ENCODE measurements at regions not wholly inside any gene's neighbourhood (a gene's known extent, or its start where the extent isn't known, plus 50 kb on each side); places are given as distances from the start of the nearest gene placed in this dataset.

GRCh38 chr20:57831993-57832585 is 122.3 kb upstream of the PMEPA1 start:
- H3K27me3 Mint-ChIP-seq (ENCODE audit: low read depth), result no peaks in the 10 kb centered on the region
- TF ChIP-seq, protein P1, sequence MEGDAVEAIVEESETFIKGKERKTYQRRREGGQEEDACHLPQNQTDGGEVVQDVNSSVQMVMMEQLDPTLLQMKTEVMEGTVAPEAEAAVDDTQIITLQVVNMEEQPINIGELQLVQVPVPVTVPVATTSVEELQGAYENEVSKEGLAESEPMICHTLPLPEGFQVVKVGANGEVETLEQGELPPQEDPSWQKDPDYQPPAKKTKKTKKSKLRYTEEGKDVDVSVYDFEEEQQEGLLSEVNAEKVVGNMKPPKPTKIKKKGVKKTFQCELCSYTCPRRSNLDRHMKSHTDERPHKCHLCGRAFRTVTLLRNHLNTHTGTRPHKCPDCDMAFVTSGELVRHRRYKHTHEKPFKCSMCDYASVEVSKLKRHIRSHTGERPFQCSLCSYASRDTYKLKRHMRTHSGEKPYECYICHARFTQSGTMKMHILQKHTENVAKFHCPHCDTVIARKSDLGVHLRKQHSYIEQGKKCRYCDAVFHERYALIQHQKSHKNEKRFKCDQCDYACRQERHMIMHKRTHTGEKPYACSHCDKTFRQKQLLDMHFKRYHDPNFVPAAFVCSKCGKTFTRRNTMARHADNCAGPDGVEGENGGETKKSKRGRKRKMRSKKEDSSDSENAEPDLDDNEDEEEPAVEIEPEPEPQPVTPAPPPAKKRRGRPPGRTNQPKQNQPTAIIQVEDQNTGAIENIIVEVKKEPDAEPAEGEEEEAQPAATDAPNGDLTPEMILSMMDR (IDR thresholded peaks at IDR 0.05), result no peak
- no peak for DNase-seq (ENCODE audit: low spot score)

GRCh38 chr20:57831326-57831992 is 121.6 kb upstream of the PMEPA1 start:
- Mint-ChIP-seq H3K27me3 (ENCODE audit: low read depth) (no peaks in the 10 kb centered on the region), H3K4me1 (ENCODE audit: low read depth) (peaks cover 11% of the 10 kb centered on the region), H3K27ac (ENCODE audit: unreplicated experiment) (peak overlapping the region; percentile 47), H3K4me3 (ENCODE audit: unreplicated experiment) (no peak overlapping the region), H3K36me3 (ENCODE audit: low read depth) (no peaks in the 10 kb centered on the region), H3K9me3 (ENCODE audit: low read depth) (no peaks in the 10 kb centered on the region)
- no peak for DNase-seq (ENCODE audit: low spot score)
- TF ChIP-seq, protein P1 (IDR thresholded peaks at IDR 0.05), result no peak

More at GRCh38 chr20:57831993-57832585, 122.3 kb upstream of the PMEPA1 start:
- no peak overlapping the region for H3K4me3 Mint-ChIP-seq (ENCODE audit: unreplicated experiment)
- no peak overlapping the region for H3K27ac Mint-ChIP-seq (ENCODE audit: unreplicated experiment)
- no peaks in the 10 kb centered on the region for H3K9me3 Mint-ChIP-seq (ENCODE audit: low read depth)
- H3K4me1 Mint-ChIP-seq (ENCODE audit: low read depth), result peaks cover 11% of the 10 kb centered on the region
- no peaks in the 10 kb centered on the region for H3K36me3 Mint-ChIP-seq (ENCODE audit: low read depth)

DNA sequence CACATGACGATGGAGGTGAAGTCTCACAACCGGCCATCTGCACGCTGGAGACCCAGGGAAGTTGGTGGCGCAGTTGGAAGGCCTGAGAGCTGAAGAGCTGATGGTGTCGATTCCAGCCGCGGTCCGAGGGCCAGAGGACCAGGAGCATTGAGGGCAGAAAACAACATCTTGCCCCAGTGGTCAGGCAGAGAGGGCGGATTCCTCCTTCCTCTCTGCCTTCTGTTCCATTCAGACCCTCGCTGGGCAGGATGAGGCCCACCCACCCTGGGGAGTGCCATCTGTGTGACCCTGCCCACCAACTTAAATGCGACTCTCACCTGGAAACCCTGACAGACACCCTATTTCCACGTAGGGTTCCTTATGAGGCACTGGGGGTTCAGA is 120.7 kb upstream of the PMEPA1 start:
- no peak overlapping the region for H3K27ac Mint-ChIP-seq (ENCODE audit: unreplicated experiment)
- H3K9me3 Mint-ChIP-seq (ENCODE audit: low read depth), result no peaks in the 10 kb centered on the region
- DNase-seq (ENCODE audit: low spot score), result no peak
- TF ChIP-seq, protein P1 (IDR thresholded peaks at IDR 0.05), result no peak
- H3K4me3 Mint-ChIP-seq (ENCODE audit: unreplicated experiment), result no peak overlapping the region
- H3K27me3 Mint-ChIP-seq (ENCODE audit: low read depth), result no peaks in the 10 kb centered on the region
- no peaks in the 10 kb centered on the region for H3K36me3 Mint-ChIP-seq (ENCODE audit: low read depth)
- H3K4me1 Mint-ChIP-seq (ENCODE audit: low read depth), result peaks cover 10% of the 10 kb centered on the region

GRCh38 chr20:57829805-57830514 is 120.1 kb upstream of the PMEPA1 start:
- TF ChIP-seq, protein P1 (IDR thresholded peaks at IDR 0.05), result no peak
- Mint-ChIP-seq H3K9me3 (ENCODE audit: low read depth) (no peaks in the 10 kb centered on the region), H3K4me3 (ENCODE audit: unreplicated experiment) (no peak overlapping the region), H3K4me1 (ENCODE audit: low read depth) (peaks cover 4% of the 10 kb centered on the region), H3K27ac (ENCODE audit: unreplicated experiment) (no peak overlapping the region), H3K27me3 (ENCODE audit: low read depth) (no peaks in the 10 kb centered on the region), H3K36me3 (ENCODE audit: low read depth) (no peaks in the 10 kb centered on the region)
- no peak for DNase-seq (ENCODE audit: low spot score)

DNA sequence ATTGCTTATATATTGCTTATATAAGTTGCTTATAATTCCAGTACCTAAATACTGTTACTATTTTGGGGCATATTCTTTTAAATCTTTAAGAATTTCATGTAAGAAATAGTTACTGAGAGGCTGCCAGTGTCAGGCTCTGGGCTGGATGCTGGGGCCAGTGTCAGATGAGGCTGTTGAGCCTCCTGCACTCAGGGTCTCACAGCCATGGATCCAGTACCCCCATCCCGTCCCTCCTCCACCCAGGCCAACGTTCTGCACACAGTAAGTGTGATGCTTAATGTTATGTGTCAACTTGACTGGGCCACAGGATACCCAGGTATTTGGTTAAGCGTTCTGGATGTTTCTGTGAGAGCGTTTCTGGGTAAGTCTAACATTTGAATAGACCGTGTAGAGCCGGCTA is 119.5 kb upstream of the PMEPA1 start:
- no peak for DNase-seq (ENCODE audit: low spot score)
- H3K4me1 Mint-ChIP-seq (ENCODE audit: low read depth), result peaks cover 4% of the 10 kb centered on the region
- H3K9me3 Mint-ChIP-seq (ENCODE audit: low read depth), result no peaks in the 10 kb centered on the region
- H3K4me3 Mint-ChIP-seq (ENCODE audit: unreplicated experiment), result no peak overlapping the region
- TF ChIP-seq, protein P1 (IDR thresholded peaks at IDR 0.05), result no peak
- H3K27ac Mint-ChIP-seq (ENCODE audit: unreplicated experiment), result no peak overlapping the region
- H3K36me3 Mint-ChIP-seq (ENCODE audit: low read depth), result no peaks in the 10 kb centered on the region
- H3K27me3 Mint-ChIP-seq (ENCODE audit: low read depth), result no peaks in the 10 kb centered on the region

All from chondrocyte (in vitro differentiated cells).